MM.1S (cell line): ENCODE measurements at regions not wholly inside any gene's neighbourhood (a gene's known extent, or its start where the extent isn't known, plus 50 kb on each side); places are given as distances from the start of the nearest gene placed in this dataset.

Experiments used
- EZH2phosphoT487 ChIP-seq: fragments of 300-600 bp; sonication (generic); IDR thresholded peaks from 2 replicates; pipeline ENCODE4 v1.6.1; 2018; ENCODE audit warnings: antibody characterized with exemption, low read length
- TF ChIP-seq, protein P1 (sequence below): fragments of 300-600 bp; sonication (generic); IDR thresholded peaks from 2 replicates; pipeline ENCODE4 v1.5.1; 2016; ENCODE audit warnings: antibody characterized with exemption, low read length, mixed read lengths

DNA sequence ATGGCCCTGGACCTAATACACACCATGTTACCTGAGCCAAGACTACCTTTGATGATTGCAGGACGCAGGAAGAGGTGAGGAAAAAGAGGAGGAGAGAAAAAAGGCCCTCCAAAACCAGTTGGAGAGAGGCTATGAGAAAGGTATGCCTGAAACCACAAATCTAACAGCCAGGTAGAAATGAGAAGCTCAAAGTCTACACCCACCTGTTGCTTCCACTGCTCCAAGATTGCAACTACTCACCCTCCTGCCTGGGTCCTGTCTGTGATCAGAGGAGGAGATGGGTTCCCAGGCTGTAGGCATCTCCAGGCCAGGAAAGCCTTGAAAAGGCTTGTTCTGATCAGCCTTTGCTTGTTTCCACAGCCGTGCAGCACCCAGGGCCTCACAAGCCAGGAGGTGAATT, 307.8 kb upstream of the USP24 start:
- TF ChIP-seq, protein P1, sequence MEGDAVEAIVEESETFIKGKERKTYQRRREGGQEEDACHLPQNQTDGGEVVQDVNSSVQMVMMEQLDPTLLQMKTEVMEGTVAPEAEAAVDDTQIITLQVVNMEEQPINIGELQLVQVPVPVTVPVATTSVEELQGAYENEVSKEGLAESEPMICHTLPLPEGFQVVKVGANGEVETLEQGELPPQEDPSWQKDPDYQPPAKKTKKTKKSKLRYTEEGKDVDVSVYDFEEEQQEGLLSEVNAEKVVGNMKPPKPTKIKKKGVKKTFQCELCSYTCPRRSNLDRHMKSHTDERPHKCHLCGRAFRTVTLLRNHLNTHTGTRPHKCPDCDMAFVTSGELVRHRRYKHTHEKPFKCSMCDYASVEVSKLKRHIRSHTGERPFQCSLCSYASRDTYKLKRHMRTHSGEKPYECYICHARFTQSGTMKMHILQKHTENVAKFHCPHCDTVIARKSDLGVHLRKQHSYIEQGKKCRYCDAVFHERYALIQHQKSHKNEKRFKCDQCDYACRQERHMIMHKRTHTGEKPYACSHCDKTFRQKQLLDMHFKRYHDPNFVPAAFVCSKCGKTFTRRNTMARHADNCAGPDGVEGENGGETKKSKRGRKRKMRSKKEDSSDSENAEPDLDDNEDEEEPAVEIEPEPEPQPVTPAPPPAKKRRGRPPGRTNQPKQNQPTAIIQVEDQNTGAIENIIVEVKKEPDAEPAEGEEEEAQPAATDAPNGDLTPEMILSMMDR: no peak
- TF ChIP-seq EZH2phosphoT487: no peak
